ENCODE measurements at regions not wholly inside any gene's neighbourhood (a gene's known extent, or its start where the extent isn't known, plus 50 kb on each side); places are given as distances from the start of the nearest gene placed in this dataset.

DNA sequence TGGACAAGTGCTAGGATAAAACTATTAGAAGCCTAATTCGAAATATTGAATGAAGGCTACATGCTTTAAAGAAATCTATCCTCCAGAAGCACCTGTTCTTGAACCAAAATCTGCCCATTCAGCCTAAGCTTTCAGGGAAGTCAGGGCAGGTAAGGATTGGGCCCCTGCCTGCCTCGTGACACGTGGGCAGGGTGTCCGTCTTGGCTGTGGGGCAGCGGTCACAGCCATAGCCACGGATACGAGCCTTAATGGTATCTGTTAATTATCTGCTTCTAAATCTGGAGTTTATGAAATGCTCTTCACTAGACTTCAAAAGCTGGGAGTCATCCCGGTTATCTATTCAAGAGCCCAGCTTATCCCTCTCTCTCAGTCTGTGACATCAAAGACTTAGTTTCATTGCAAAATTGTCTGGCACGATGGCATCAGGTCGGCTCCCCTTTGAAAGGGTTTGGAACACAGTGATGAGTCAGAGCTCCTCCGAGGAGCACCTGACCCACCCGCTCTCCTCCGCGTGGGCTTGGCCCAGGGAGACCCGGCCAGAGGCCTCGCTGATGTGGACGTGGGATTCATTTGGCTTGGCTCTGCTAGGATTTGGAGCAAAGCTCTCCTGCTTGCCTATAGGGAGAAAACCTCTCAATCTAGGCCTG lies 135.9 kb downstream of the MACROH2A1 start (continued):
- TF ChIP-seq, protein P1, sequence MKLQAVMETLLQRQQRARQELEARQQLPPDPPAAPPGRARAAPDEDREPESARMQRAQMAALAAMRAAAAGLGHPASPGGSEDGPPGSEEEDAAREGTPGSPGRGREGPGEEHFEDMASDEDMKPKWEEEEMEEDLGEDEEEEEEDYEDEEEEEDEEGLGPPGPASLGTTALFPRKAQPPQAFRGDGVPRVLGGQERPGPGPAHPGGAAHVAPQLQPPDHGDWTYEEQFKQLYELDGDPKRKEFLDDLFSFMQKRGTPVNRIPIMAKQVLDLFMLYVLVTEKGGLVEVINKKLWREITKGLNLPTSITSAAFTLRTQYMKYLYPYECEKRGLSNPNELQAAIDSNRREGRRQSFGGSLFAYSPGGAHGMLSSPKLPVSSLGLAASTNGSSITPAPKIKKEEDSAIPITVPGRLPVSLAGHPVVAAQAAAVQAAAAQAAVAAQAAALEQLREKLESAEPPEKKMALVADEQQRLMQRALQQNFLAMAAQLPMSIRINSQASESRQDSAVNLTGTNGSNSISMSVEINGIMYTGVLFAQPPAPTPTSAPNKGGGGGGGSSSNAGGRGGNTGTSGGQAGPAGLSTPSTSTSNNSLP (IDR thresholded peaks at IDR 0.05; ENCODE audit: low read depth, low read length), result peak; percentile 75
- TF ChIP-seq GPN1 (CRISPR knock-in tag; IDR thresholded peaks at IDR 0.05; ENCODE audit: borderline replicate concordance), result no peak
- TF ChIP-seq, protein P2, sequence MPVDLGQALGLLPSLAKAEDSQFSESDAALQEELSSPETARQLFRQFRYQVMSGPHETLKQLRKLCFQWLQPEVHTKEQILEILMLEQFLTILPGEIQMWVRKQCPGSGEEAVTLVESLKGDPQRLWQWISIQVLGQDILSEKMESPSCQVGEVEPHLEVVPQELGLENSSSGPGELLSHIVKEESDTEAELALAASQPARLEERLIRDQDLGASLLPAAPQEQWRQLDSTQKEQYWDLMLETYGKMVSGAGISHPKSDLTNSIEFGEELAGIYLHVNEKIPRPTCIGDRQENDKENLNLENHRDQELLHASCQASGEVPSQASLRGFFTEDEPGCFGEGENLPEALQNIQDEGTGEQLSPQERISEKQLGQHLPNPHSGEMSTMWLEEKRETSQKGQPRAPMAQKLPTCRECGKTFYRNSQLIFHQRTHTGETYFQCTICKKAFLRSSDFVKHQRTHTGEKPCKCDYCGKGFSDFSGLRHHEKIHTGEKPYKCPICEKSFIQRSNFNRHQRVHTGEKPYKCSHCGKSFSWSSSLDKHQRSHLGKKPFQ (CRISPR knock-in tag; IDR thresholded peaks at IDR 0.05; ENCODE audit: insufficient replicate concordance), result no peak
- TF ChIP-seq ZNF652 (CRISPR knock-in tag; IDR thresholded peaks at IDR 0.05; ENCODE audit: borderline replicate concordance, low read depth), result no peak
- TF ChIP-seq SIX1 (CRISPR knock-in tag; IDR thresholded peaks at IDR 0.05; ENCODE audit: borderline replicate concordance), result no peak
- TF ChIP-seq ZNF768 (CRISPR knock-in tag; IDR thresholded peaks at IDR 0.05), result peak; percentile 29; the same call in 1 of the 2 replicates
- no peak for TF ChIP-seq JARID2 (CRISPR knock-in tag; IDR thresholded peaks at IDR 0.05; ENCODE audit: insufficient replicate concordance)
- TF ChIP-seq, protein P3, sequence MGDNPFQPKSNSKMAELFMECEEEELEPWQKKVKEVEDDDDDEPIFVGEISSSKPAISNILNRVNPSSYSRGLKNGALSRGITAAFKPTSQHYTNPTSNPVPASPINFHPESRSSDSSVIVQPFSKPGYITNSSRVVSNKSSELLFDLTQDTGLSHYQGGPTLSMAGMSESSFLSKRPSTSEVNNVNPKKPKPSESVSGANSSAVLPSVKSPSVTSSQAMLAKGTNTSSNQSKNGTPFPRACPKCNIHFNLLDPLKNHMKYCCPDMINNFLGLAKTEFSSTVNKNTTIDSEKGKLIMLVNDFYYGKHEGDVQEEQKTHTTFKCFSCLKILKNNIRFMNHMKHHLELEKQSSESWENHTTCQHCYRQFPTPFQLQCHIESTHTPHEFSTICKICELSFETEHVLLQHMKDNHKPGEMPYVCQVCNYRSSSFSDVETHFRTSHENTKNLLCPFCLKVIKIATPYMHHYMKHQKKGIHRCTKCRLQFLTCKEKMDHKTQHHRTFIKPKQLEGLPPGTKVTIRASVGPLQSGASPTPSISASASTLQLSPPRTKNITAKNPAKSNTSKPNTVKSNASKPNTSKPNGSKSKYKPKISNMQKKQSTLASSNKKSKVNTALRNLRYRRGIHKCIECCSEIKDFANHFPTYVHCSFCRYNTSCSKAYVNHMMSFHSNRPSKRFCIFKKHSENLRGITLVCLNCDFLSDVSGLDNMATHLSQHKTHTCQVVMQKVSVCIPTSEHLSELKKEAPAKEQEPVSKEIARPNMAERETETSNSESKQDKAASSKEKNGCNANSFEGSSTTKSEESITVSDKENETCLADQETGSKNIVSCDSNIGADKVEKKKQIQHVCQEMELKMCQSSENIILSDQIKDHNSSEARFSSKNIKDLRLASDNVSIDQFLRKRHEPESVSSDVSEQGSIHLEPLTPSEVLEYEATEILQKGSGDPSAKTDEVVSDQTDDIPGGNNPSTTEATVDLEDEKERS (CRISPR knock-in tag; IDR thresholded peaks at IDR 0.05), result no peak
- no peak for TF ChIP-seq ZNF33A (CRISPR knock-in tag; IDR thresholded peaks at IDR 0.05; ENCODE audit: borderline replicate concordance)
- no peak for TF ChIP-seq ZNF101 (CRISPR knock-in tag; IDR thresholded peaks at IDR 0.05; ENCODE audit: borderline replicate concordance, low read depth)
- TF ChIP-seq ZNF557 (CRISPR knock-in tag; IDR thresholded peaks at IDR 0.05), result no peak
- no peak for TF ChIP-seq RNF2 (conservative IDR thresholded peaks at IDR 0.05; ENCODE audit: low read depth)
- TF ChIP-seq NRL (CRISPR knock-in tag; IDR thresholded peaks at IDR 0.05; ENCODE audit: borderline replicate concordance), result no peak
- TF ChIP-seq, protein P4, sequence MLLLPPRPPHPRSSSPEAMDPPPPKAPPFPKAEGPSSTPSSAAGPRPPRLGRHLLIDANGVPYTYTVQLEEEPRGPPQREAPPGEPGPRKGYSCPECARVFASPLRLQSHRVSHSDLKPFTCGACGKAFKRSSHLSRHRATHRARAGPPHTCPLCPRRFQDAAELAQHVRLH (CRISPR knock-in tag; IDR thresholded peaks at IDR 0.05; ENCODE audit: borderline replicate concordance, low read depth), result peak; percentile 53; the same call in 1 of the 2 replicates
- TF ChIP-seq PRPF4 (IDR thresholded peaks at IDR 0.05; ENCODE audit: low read depth, low read length, poor library complexity, severe bottlenecking), result no peak
- no peak for TF ChIP-seq SRY (CRISPR knock-in tag; IDR thresholded peaks at IDR 0.05)
- peak; percentile 53; the same call in 1 of the 2 replicates for TF ChIP-seq PITX1 (CRISPR knock-in tag; IDR thresholded peaks at IDR 0.05)
- no peak for TF ChIP-seq ZNF891 (CRISPR knock-in tag; IDR thresholded peaks at IDR 0.05)
- TF ChIP-seq, protein P5, sequence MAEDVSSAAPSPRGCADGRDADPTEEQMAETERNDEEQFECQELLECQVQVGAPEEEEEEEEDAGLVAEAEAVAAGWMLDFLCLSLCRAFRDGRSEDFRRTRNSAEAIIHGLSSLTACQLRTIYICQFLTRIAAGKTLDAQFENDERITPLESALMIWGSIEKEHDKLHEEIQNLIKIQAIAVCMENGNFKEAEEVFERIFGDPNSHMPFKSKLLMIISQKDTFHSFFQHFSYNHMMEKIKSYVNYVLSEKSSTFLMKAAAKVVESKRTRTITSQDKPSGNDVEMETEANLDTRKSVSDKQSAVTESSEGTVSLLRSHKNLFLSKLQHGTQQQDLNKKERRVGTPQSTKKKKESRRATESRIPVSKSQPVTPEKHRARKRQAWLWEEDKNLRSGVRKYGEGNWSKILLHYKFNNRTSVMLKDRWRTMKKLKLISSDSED (CRISPR knock-in tag; IDR thresholded peaks at IDR 0.05), result no peak

All from HepG2 (cell line).